ENCODE measurements at regions not wholly inside any gene's neighbourhood (a gene's known extent, or its start where the extent isn't known, plus 50 kb on each side); places are given as distances from the start of the nearest gene placed in this dataset.
"Not testable (repeated sequence)": the region's sequence is repeated elsewhere in the genome, so short reads cannot be mapped to it uniquely, and the experiment has no call there.

- Histone ChIP-seq H3K9ac (ENCODE audit: low read depth, low read length) (no peak overlapping the region), H3K27me3 (ENCODE audit: control insufficient read depth, insufficient read depth, low read length) (no peaks in the 10 kb centered on the region), H3K4me1 (ENCODE audit: control insufficient read depth, insufficient read depth, low read length) (no peaks in the 10 kb centered on the region), H3K36me3 (ENCODE audit: control insufficient read depth, insufficient read depth, low read length) (no peaks in the 10 kb centered on the region), H3K9me3 (ENCODE audit: control insufficient read depth, insufficient read depth, low read length) (no peaks in the 10 kb centered on the region), H3K4me3 (ENCODE audit: low read depth, low read length) (no peak overlapping the region)
Observed at GRCh38 chr2:116211719-116212118, 1602.8 kb upstream of the DDX18 start.

- Histone ChIP-seq H3K36me3 (ENCODE audit: control insufficient read depth, insufficient read depth, low read length) (no peaks in the 10 kb centered on the region), H3K9me3 (ENCODE audit: control insufficient read depth, insufficient read depth, low read length) (no peaks in the 10 kb centered on the region), H3K9ac (ENCODE audit: low read depth, low read length) (no peak overlapping the region), H3K27me3 (ENCODE audit: control insufficient read depth, insufficient read depth, low read length) (no peaks in the 10 kb centered on the region), H3K4me1 (ENCODE audit: control insufficient read depth, insufficient read depth, low read length) (no peaks in the 10 kb centered on the region), H3K4me3 (ENCODE audit: low read depth, low read length) (no peak overlapping the region)
Observed at GRCh38 chr2:116222793-116223192, 1591.7 kb upstream of the DDX18 start.

- Histone ChIP-seq H3K4me3 (ENCODE audit: low read depth, low read length) (no peak overlapping the region), H3K27me3 (ENCODE audit: control insufficient read depth, insufficient read depth, low read length) (no peaks in the 10 kb centered on the region), H3K9me3 (ENCODE audit: control insufficient read depth, insufficient read depth, low read length) (no peaks in the 10 kb centered on the region), H3K4me1 (ENCODE audit: control insufficient read depth, insufficient read depth, low read length) (no peaks in the 10 kb centered on the region), H3K9ac (ENCODE audit: low read depth, low read length) (no peak overlapping the region), H3K36me3 (ENCODE audit: control insufficient read depth, insufficient read depth, low read length) (no peaks in the 10 kb centered on the region)
Observed at GRCh38 chr2:116223912-116224311, 1590.6 kb upstream of the DDX18 start.

GRCh38 chr2:116224610-116225009, 1589.9 kb upstream of the DDX18 start:
- Histone ChIP-seq H3K9ac (ENCODE audit: low read depth, low read length) (no peak overlapping the region), H3K36me3 (ENCODE audit: control insufficient read depth, insufficient read depth, low read length) (no peaks in the 10 kb centered on the region), H3K4me1 (ENCODE audit: control insufficient read depth, insufficient read depth, low read length) (no peaks in the 10 kb centered on the region), H3K27me3 (ENCODE audit: control insufficient read depth, insufficient read depth, low read length) (no peaks in the 10 kb centered on the region), H3K9me3 (ENCODE audit: control insufficient read depth, insufficient read depth, low read length) (no peaks in the 10 kb centered on the region), H3K4me3 (ENCODE audit: low read depth, low read length) (no peak overlapping the region)

DNA sequence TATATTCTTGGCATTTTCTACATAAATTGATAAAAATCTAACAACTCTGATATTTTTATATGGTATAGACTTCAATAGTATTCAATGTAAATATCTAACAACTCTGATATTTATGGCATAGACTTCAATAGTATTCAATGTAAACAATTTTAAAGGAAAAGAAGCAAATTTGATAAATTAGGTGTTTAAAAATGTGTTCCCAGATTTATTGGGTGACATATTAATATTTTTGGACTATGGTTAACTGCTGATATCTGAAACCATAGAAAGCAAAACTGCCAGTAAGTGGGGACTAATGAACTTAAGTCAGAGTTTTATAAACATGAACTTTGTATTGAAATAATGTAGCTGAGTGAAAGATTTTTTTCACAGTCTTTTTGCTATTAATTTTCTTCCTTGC, 1576.0 kb upstream of the DDX18 start:
- no peak overlapping the region for H3K9ac ChIP-seq (ENCODE audit: low read depth, low read length)
- H3K4me1 ChIP-seq (ENCODE audit: control insufficient read depth, insufficient read depth, low read length) = no peaks in the 10 kb centered on the region
- no peaks in the 10 kb centered on the region for H3K36me3 ChIP-seq (ENCODE audit: control insufficient read depth, insufficient read depth, low read length)
- H3K9me3 ChIP-seq (ENCODE audit: control insufficient read depth, insufficient read depth, low read length) = no peaks in the 10 kb centered on the region
- H3K27me3 ChIP-seq (ENCODE audit: control insufficient read depth, insufficient read depth, low read length) = no peaks in the 10 kb centered on the region
- no peak overlapping the region for H3K4me3 ChIP-seq (ENCODE audit: low read depth, low read length)

DNA sequence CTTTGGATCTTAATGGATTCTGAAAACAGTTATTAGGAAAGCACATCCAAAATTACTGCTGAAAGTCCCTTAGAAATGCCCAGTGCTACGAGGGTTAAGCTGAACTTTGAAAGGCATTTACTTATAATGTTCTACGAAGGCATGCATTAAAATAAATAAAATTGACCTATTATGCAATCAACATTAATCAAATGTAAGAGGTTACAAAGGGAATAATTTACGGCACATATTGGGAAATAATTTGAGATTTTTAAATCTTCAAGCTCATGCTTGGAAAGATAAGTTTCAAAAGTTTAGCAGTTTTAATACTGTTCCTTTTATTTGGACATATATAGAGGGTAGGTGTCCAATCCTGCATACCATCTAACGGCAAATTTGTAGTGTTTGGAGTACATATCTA, 1564.1 kb upstream of the DDX18 start:
- no peak overlapping the region for H3K9ac ChIP-seq (ENCODE audit: low read depth, low read length)
- no peaks in the 10 kb centered on the region for H3K27me3 ChIP-seq (ENCODE audit: control insufficient read depth, insufficient read depth, low read length)
- no peaks in the 10 kb centered on the region for H3K9me3 ChIP-seq (ENCODE audit: control insufficient read depth, insufficient read depth, low read length)
- no peaks in the 10 kb centered on the region for H3K36me3 ChIP-seq (ENCODE audit: control insufficient read depth, insufficient read depth, low read length)
- H3K4me3 ChIP-seq (ENCODE audit: low read depth, low read length) = no peak overlapping the region
- no peaks in the 10 kb centered on the region for H3K4me1 ChIP-seq (ENCODE audit: control insufficient read depth, insufficient read depth, low read length)

GRCh38 chr2:116264872-116265271, 1549.6 kb upstream of the DDX18 start:
- H3K9ac ChIP-seq (ENCODE audit: low read depth, low read length) = no peak overlapping the region
- no peaks in the 10 kb centered on the region for H3K36me3 ChIP-seq (ENCODE audit: control insufficient read depth, insufficient read depth, low read length)
- no peaks in the 10 kb centered on the region for H3K4me1 ChIP-seq (ENCODE audit: control insufficient read depth, insufficient read depth, low read length)
- H3K9me3 ChIP-seq (ENCODE audit: control insufficient read depth, insufficient read depth, low read length) = peaks cover 12% of the 10 kb centered on the region
- no peaks in the 10 kb centered on the region for H3K27me3 ChIP-seq (ENCODE audit: control insufficient read depth, insufficient read depth, low read length)
- no peak overlapping the region for H3K4me3 ChIP-seq (ENCODE audit: low read depth, low read length)

- Histone ChIP-seq H3K36me3 (ENCODE audit: control insufficient read depth, insufficient read depth, low read length) (no peaks in the 10 kb centered on the region), H3K4me3 (ENCODE audit: low read depth, low read length) (no peak overlapping the region), H3K4me1 (ENCODE audit: control insufficient read depth, insufficient read depth, low read length) (no peaks in the 10 kb centered on the region), H3K27me3 (ENCODE audit: control insufficient read depth, insufficient read depth, low read length) (no peaks in the 10 kb centered on the region), H3K9me3 (ENCODE audit: control insufficient read depth, insufficient read depth, low read length) (no peaks in the 10 kb centered on the region), H3K9ac (ENCODE audit: low read depth, low read length) (no peak overlapping the region)
Observed at GRCh38 chr2:116269040-116269439, 1545.5 kb upstream of the DDX18 start.

DNA sequence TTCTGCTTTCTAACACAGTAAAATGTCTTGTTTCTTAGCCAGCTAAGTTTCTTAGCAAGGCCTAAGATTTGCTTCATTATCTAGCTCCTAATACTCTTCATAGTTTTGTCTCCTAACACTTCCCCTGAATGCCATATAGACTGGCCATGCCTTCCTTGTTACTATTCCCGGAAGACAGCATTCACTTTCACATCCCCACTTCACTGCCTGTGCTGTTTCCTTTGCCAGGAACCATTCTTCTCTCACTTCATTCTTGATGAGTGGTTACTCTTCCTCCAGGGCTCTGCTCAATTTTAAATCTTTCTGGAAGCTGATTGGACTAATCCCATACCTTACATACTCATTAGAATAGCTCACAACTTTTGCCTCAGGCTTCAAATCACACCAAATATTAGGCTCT, 1510.2 kb upstream of the DDX18 start:
- no peak overlapping the region for H3K4me3 ChIP-seq (ENCODE audit: low read depth, low read length)

GRCh38 chr2:116317111-116317510, 1497.4 kb upstream of the DDX18 start:
- Histone ChIP-seq H3K4me1 (ENCODE audit: control insufficient read depth, insufficient read depth, low read length) (no peaks in the 10 kb centered on the region), H3K36me3 (ENCODE audit: control insufficient read depth, insufficient read depth, low read length) (no peaks in the 10 kb centered on the region), H3K4me3 (ENCODE audit: low read depth, low read length) (no peak overlapping the region), H3K27me3 (ENCODE audit: control insufficient read depth, insufficient read depth, low read length) (no peaks in the 10 kb centered on the region), H3K9ac (ENCODE audit: low read depth, low read length) (no peak overlapping the region), H3K9me3 (ENCODE audit: control insufficient read depth, insufficient read depth, low read length) (no peaks in the 10 kb centered on the region)

More for the DNA sequence above, 1510.2 kb upstream of the DDX18 start:
- no peaks in the 10 kb centered on the region for H3K27me3 ChIP-seq (ENCODE audit: control insufficient read depth, insufficient read depth, low read length)
- H3K9ac ChIP-seq (ENCODE audit: low read depth, low read length) = no peak overlapping the region
- H3K4me1 ChIP-seq (ENCODE audit: control insufficient read depth, insufficient read depth, low read length) = no peaks in the 10 kb centered on the region
- H3K36me3 ChIP-seq (ENCODE audit: control insufficient read depth, insufficient read depth, low read length) = no peaks in the 10 kb centered on the region
- no peaks in the 10 kb centered on the region for H3K9me3 ChIP-seq (ENCODE audit: control insufficient read depth, insufficient read depth, low read length)

DNA sequence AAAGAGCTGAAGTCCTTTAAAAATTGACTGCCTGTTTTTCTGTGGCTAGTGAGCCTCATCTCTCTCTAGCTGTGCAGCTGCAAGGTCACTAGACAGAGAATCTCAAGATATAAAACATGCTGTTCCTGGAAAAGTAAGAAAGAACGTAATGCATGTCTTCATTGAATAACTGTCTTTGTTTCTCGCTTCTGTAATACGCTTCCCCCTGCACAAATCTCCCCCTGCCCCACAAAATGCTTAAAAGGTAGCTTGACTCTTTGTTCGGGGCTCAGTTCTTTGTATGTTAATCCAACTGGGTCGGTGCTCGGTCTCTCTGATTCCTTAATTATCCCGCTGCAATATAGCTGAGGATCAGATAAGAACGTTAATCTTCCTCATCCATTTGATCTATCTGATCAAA, 1495.9 kb upstream of the DDX18 start:
- H3K9ac ChIP-seq (ENCODE audit: low read depth, low read length); H3K36me3 ChIP-seq (ENCODE audit: control insufficient read depth, insufficient read depth, low read length); H3K9me3 ChIP-seq (ENCODE audit: control insufficient read depth, insufficient read depth, low read length); H3K27me3 ChIP-seq (ENCODE audit: control insufficient read depth, insufficient read depth, low read length); H3K4me1 ChIP-seq (ENCODE audit: control insufficient read depth, insufficient read depth, low read length); H3K4me3 ChIP-seq (ENCODE audit: low read depth, low read length): not testable (repeated sequence)

DNA sequence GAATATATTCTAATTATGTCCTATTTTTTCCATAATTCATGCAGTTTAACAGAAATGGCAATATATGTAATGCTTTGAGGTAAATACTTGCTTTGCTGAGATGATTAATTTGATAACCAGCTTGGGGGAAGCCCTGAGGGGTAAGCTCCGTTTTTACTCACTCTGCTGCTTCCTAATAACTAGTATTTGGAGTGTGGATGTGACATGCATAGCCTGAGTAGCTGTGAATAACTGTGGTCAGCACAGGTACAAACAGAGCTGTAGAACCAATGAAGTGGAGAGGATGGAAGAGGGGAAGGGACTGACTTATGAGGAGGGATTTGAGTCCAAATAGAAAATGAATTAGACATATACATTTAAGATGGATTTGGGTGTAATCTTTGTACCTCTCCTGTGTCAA, 1495.5 kb upstream of the DDX18 start:
- H3K4me3 ChIP-seq (ENCODE audit: low read depth, low read length) = no peak overlapping the region
- H3K4me1 ChIP-seq (ENCODE audit: control insufficient read depth, insufficient read depth, low read length) = no peaks in the 10 kb centered on the region
- no peak overlapping the region for H3K9ac ChIP-seq (ENCODE audit: low read depth, low read length)
- H3K9me3 ChIP-seq (ENCODE audit: control insufficient read depth, insufficient read depth, low read length) = no peaks in the 10 kb centered on the region
- no peaks in the 10 kb centered on the region for H3K36me3 ChIP-seq (ENCODE audit: control insufficient read depth, insufficient read depth, low read length)
- H3K27me3 ChIP-seq (ENCODE audit: control insufficient read depth, insufficient read depth, low read length) = no peaks in the 10 kb centered on the region

DNA sequence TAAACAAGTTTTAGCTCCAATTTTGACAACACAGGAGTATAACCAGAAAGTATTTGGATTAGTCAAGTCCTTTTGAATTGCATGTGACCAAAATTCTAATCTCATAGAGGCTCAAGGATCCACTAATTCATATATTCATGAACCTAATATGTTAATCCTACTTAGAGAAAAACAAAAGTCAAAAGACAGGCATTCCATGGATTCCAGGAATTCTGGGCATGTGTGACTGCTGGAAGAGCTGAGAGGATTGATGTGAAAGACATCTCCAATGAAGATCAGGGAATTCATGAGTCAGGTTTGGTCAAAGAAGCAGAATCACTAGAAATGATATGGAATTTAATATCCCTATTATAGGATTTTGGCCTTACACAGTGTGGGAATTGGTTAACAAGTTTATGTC, 1494.6 kb upstream of the DDX18 start:
- Histone ChIP-seq H3K4me3 (ENCODE audit: low read depth, low read length) (no peak overlapping the region), H3K4me1 (ENCODE audit: control insufficient read depth, insufficient read depth, low read length) (no peaks in the 10 kb centered on the region), H3K36me3 (ENCODE audit: control insufficient read depth, insufficient read depth, low read length) (no peaks in the 10 kb centered on the region), H3K27me3 (ENCODE audit: control insufficient read depth, insufficient read depth, low read length) (no peaks in the 10 kb centered on the region), H3K9ac (ENCODE audit: low read depth, low read length) (no peak overlapping the region), H3K9me3 (ENCODE audit: control insufficient read depth, insufficient read depth, low read length) (no peaks in the 10 kb centered on the region)

Measured in iPS-15b (cell line).